WERI-Rb-1 (cell line): ENCODE measurements at regions not wholly inside any gene's neighbourhood (a gene's known extent, or its start where the extent isn't known, plus 50 kb on each side); places are given as distances from the start of the nearest gene placed in this dataset.
"Not testable (repeated sequence)": the region's sequence is repeated elsewhere in the genome, so short reads cannot be mapped to it uniquely, and the experiment has no call there.

ENCODE experiments used
- DNase-seq: peaks from one replicate; pipeline ENCODE4 v3.0.0-alpha.2; 2020
- H3K27ac ChIP-seq: fragments of 250-450 bp; sonication (Bioruptor Pico); 2 replicates; pipeline ENCODE4 v1.5.1; 2020; ENCODE audit warnings: mild to moderate bottlenecking, moderate library complexity
- H3K27me3 ChIP-seq: fragments of 250-450 bp; sonication (Bioruptor Pico); 2 replicates; pipeline ENCODE4 v1.5.1; 2021; ENCODE audit warnings: mild to moderate bottlenecking, low read depth, moderate library complexity; ENCODE audit not compliant: insufficient read depth, severe bottlenecking
- H3K36me3 ChIP-seq: fragments of 250-450 bp; sonication (Bioruptor Pico); 2 replicates; pipeline ENCODE4 v1.5.1; 2020; ENCODE audit warnings: mild to moderate bottlenecking, moderate library complexity
- H3K4me3 ChIP-seq: 2 replicates; pipeline ENCODE4 v1.5.1; 2011; ENCODE audit warnings: low read depth, mild to moderate bottlenecking, control low read depth, low read length
- H3K9me3 ChIP-seq: fragments of 250-450 bp; sonication (Bioruptor Pico); 2 replicates; pipeline ENCODE4 v1.5.1; 2021; ENCODE audit warnings: mild to moderate bottlenecking, moderate library complexity; ENCODE audit not compliant: severe bottlenecking
- TF ChIP-seq, protein P1 (sequence below): IDR thresholded peaks from 2 replicates; pipeline ENCODE4 v1.5.1; 2011; ENCODE audit warnings: low read depth, mild to moderate bottlenecking, control low read depth, inconsistent platforms, low read length

DNA sequence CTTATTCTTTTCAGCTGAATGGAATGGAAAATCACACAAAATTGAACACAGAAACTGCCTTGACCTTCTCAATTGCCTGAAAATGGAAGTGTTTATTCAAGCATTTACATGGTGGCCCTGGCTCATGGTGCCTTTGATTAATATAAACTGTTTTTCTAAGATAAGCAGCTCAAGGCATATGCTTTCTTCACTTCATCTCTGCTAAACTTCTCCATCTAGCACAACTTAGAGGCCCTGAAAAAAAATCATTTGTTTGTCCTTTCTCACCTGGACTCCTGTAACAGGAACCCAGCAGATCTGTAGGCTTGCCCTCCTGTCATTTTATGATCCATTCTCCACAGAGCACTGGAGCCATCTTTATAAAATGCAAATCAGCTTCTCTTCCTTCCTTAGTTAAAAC is 117.5 kb upstream of the KRR1 start:
- no peak for DNase-seq
- H3K4me3 ChIP-seq: no peak overlapping the region
- no peaks in the 10 kb centered on the region for H3K27me3 ChIP-seq
- no peaks in the 10 kb centered on the region for H3K36me3 ChIP-seq
- no peaks in the 10 kb centered on the region for H3K9me3 ChIP-seq
- H3K27ac ChIP-seq: no peak overlapping the region
- TF ChIP-seq, protein P1, sequence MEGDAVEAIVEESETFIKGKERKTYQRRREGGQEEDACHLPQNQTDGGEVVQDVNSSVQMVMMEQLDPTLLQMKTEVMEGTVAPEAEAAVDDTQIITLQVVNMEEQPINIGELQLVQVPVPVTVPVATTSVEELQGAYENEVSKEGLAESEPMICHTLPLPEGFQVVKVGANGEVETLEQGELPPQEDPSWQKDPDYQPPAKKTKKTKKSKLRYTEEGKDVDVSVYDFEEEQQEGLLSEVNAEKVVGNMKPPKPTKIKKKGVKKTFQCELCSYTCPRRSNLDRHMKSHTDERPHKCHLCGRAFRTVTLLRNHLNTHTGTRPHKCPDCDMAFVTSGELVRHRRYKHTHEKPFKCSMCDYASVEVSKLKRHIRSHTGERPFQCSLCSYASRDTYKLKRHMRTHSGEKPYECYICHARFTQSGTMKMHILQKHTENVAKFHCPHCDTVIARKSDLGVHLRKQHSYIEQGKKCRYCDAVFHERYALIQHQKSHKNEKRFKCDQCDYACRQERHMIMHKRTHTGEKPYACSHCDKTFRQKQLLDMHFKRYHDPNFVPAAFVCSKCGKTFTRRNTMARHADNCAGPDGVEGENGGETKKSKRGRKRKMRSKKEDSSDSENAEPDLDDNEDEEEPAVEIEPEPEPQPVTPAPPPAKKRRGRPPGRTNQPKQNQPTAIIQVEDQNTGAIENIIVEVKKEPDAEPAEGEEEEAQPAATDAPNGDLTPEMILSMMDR: no peak

DNA sequence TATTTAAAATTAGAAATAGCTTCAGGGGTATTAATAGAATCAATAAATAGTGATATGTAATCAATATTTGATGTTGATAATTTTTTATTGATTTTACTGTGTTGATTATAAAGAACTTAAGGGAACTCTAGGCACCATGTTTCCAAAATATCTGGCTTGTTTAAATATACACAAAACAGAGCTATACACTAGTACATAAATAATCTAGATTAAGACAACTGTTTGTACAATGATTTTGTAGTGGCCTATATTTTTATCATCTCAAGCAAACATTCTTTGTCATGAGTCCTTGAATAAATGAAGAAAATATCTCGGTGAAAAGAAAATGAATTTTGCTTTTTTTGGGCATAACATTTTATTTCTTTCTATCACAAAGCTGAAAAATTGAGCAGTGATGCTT is 117.1 kb upstream of the KRR1 start:
- DNase-seq: no peak
- H3K9me3 ChIP-seq: no peaks in the 10 kb centered on the region
- H3K4me3 ChIP-seq: no peak overlapping the region
- TF ChIP-seq, protein P1: no peak
- H3K36me3 ChIP-seq: no peaks in the 10 kb centered on the region
- H3K27me3 ChIP-seq: no peaks in the 10 kb centered on the region
- no peak overlapping the region for H3K27ac ChIP-seq

- TF ChIP-seq, protein P1: no peak
- Histone ChIP-seq H3K27me3 (no peaks in the 10 kb centered on the region), H3K4me3 (no peak overlapping the region), H3K36me3 (no peaks in the 10 kb centered on the region), H3K9me3 (no peaks in the 10 kb centered on the region), H3K27ac (no peak overlapping the region)
- no peak for DNase-seq
Measured at GRCh38 chr12:75623631-75624154, 112.3 kb upstream of the KRR1 start.

- Histone ChIP-seq H3K27me3 (no peaks in the 10 kb centered on the region), H3K27ac (no peak overlapping the region), H3K4me3 (no peak overlapping the region), H3K36me3 (no peaks in the 10 kb centered on the region), H3K9me3 (no peaks in the 10 kb centered on the region)
- no peak for DNase-seq
- TF ChIP-seq, protein P1: no peak
Measured at GRCh38 chr12:75622492-75622891, 111.1 kb upstream of the KRR1 start.

GRCh38 chr12:75614396-75614795 is 103.0 kb upstream of the KRR1 start:
- not testable (repeated sequence) for H3K27me3 ChIP-seq, H3K27ac ChIP-seq, H3K9me3 ChIP-seq, DNase-seq, H3K36me3 ChIP-seq, H3K4me3 ChIP-seq

DNA sequence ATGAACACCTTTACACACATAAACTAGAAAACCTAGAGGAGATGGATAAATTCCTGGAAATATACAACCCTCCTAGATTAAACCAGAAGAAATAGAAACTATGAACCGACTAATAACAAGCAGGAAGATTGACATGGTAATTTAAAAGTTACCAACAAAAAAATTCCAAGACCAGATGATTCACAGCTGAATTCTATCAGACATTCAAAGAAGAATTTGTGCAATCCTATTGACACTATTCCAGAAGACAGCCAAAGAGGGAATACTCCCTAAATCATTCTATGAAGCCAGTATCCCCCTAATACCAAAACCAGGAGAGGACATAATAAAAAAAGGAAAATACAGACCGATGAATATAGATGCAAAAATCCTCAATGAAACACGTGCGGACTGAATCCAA is 102.6 kb upstream of the KRR1 start:
- Histone ChIP-seq H3K36me3 (no peaks in the 10 kb centered on the region), H3K27ac (no peak overlapping the region), H3K9me3 (peaks cover 2% of the 10 kb centered on the region), H3K27me3 (no peaks in the 10 kb centered on the region), H3K4me3 (no peak overlapping the region)
- DNase-seq: no peak
- TF ChIP-seq, protein P1: no peak
